ENCODE measurements at regions not wholly inside any gene's neighbourhood (a gene's known extent, or its start where the extent isn't known, plus 50 kb on each side); places are given as distances from the start of the nearest gene placed in this dataset.
"Not testable (repeated sequence)": the region's sequence is repeated elsewhere in the genome, so short reads cannot be mapped to it uniquely, and the experiment has no call there.

DNA sequence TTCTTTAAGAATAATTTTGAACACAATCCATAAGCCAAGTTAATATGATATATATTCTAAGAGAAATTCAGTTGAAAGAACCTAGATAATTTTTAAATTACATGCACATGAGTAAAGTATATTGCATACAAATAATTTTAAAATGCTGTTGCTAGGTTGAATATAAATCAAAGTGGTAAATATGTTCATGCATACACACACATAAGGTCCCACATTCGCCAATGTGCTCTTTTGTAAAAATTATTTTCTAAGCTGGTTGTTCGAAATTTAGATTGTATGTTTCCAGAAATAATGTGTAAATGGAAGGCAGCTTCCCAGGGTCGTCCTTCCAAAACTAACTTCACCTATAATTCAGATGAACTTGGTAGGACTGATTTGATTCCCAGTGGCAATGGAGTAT, 173.7 kb upstream of the CCDC196 start:
- ChIA-PET CTCF (no interaction called here), POLR2A (no interaction called here)
- no peak overlapping the region for H3K4me3 ChIP-seq (ENCODE audit: low read depth, low read length)
- no peak for DNase-seq (ENCODE audit: low read depth, low spot score)
- TF ChIP-seq, protein P1, sequence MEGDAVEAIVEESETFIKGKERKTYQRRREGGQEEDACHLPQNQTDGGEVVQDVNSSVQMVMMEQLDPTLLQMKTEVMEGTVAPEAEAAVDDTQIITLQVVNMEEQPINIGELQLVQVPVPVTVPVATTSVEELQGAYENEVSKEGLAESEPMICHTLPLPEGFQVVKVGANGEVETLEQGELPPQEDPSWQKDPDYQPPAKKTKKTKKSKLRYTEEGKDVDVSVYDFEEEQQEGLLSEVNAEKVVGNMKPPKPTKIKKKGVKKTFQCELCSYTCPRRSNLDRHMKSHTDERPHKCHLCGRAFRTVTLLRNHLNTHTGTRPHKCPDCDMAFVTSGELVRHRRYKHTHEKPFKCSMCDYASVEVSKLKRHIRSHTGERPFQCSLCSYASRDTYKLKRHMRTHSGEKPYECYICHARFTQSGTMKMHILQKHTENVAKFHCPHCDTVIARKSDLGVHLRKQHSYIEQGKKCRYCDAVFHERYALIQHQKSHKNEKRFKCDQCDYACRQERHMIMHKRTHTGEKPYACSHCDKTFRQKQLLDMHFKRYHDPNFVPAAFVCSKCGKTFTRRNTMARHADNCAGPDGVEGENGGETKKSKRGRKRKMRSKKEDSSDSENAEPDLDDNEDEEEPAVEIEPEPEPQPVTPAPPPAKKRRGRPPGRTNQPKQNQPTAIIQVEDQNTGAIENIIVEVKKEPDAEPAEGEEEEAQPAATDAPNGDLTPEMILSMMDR (IDR thresholded peaks at IDR 0.05; ENCODE audit: insufficient read depth, low read length, missing control alignments), result no peak

- ChIA-PET CTCF (no interaction called here), POLR2A (no interaction called here)
- TF ChIP-seq, protein P1 (IDR thresholded peaks at IDR 0.05; ENCODE audit: insufficient read depth, low read length, missing control alignments), result no peak
- no peak for DNase-seq (ENCODE audit: low read depth, low spot score)
- no peak overlapping the region for H3K4me3 ChIP-seq (ENCODE audit: low read depth, low read length)
These were observed 171.1 kb upstream of the CCDC196 start for GRCh38 chr14:66315098-66315497.

GRCh38 chr14:66315548-66315947, 170.6 kb upstream of the CCDC196 start:
- no peak overlapping the region for H3K4me3 ChIP-seq (ENCODE audit: low read depth, low read length)
- TF ChIP-seq, protein P1 (IDR thresholded peaks at IDR 0.05; ENCODE audit: insufficient read depth, low read length, missing control alignments), result no peak
- no peak for DNase-seq (ENCODE audit: low read depth, low spot score)
- POLR2A ChIA-PET, result no interaction called here
- CTCF ChIA-PET, result no interaction called here

DNA sequence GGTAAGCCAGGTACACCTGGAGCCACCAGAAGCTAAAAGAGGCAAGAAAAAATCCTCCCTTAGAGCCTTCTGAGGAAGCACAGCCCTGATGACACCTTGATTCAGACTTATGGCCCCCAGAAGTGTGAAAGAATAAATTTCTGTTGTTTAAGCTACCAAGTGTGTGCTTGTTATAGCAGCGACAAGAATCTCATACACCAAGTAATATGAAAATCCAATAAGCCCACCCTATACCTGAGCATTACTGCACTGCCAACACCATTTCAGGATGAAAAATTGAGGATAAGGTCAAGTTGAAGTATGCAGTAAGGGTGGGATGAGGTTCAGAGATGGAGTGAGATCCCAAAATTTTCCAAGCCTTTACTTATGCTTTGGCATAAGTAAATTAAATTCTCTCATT, 163.6 kb upstream of the CCDC196 start:
- TF ChIP-seq, protein P1 (IDR thresholded peaks at IDR 0.05; ENCODE audit: insufficient read depth, low read length, missing control alignments), result no peak
- ChIA-PET CTCF (no interaction called here), POLR2A (no interaction called here)
- DNase-seq (ENCODE audit: low read depth, low spot score), result no peak
- H3K4me3 ChIP-seq (ENCODE audit: low read depth, low read length), result no peak overlapping the region

- ChIA-PET CTCF (no interaction called here), POLR2A (no interaction called here)
- TF ChIP-seq, protein P1 (IDR thresholded peaks at IDR 0.05; ENCODE audit: insufficient read depth, low read length, missing control alignments), result no peak
- H3K4me3 ChIP-seq (ENCODE audit: low read depth, low read length), result no peak overlapping the region
- no peak for DNase-seq (ENCODE audit: low read depth, low spot score)
These were observed 155.9 kb upstream of the CCDC196 start for GRCh38 chr14:66330228-66330627.

DNA sequence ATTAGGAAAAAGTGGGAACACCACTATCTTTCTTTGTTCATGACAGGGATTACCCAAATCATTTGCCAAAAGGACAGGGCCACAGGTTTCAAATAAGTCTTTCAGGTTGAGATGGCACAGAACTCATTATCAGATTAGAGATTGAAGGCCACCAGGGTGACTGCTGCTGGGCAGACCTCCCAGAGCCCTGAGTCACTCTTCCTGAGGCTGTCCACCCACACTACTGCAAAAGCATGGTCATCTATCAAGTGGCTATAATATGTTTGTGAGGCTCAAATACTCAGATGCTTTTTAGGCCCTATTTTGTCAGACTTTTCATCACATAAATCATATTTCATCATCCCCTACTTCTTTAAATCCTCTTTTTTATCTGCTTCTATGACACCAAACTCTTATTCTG, 155.3 kb upstream of the CCDC196 start:
- POLR2A ChIA-PET, result no interaction called here
- no peak for DNase-seq (ENCODE audit: low read depth, low spot score)
- TF ChIP-seq, protein P1 (IDR thresholded peaks at IDR 0.05; ENCODE audit: insufficient read depth, low read length, missing control alignments), result no peak
- no peak overlapping the region for H3K4me3 ChIP-seq (ENCODE audit: low read depth, low read length)
- CTCF ChIA-PET, result no interaction called here

DNA sequence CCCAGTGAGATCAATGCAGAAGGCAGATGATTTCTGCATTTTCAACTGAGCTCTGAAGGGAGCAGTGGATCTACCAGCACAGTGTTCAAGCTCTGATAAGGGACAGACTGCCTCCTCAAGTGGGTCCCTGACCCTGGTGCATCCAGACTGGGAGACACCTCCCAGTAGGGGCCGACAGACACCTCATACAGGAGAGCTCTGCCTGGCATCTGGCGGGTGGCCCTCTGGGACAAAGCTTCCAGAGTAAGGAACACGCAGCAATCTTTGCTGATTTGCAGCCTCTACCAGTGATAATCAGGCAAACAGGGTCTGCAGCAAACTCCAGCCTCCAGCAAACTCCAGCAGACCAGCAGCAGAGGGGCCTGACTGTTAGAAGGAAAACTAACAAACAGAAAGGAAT, 152.9 kb upstream of the CCDC196 start:
- H3K4me3 ChIP-seq (ENCODE audit: low read depth, low read length); DNase-seq (ENCODE audit: low read depth, low spot score); POLR2A ChIA-PET; CTCF ChIA-PET: not testable (repeated sequence)

Measured in AG04449 (cell line).